ENCODE measurements at regions not wholly inside any gene's neighbourhood (a gene's known extent, or its start where the extent isn't known, plus 50 kb on each side); places are given as distances from the start of the nearest gene placed in this dataset.

DNA sequence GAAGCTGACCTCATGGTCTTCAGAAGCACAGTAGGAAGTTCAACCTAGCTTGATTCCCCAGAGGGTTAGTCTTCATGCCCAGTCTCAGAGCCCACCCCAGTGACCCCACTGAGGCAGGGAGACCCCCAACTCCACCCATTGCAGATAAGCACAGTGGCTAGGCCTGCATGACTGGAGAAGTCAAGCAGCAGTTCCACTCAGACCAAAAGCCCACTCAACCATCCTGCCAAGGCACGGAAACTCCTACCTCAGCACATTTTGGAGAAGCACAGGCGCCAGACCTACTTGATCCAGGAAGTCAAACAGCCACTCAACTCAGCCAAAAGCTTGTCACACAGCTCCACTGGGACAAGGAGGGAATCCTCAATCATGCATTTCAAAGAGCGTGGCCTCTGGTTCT, 78.4 kb upstream of the HTR1E start:
- TF ChIP-seq SMC3 (IDR thresholded peaks at IDR 0.05; ENCODE audit: low read length) (no peak), U2AF1 (optimal IDR thresholded peaks at IDR 0.05; ENCODE audit: low read depth, low read length) (no peak), REXO4 (CRISPR knock-in tag; IDR thresholded peaks at IDR 0.05; ENCODE audit: borderline replicate concordance) (no peak), SETDB1 (CRISPR knock-in tag; IDR thresholded peaks at IDR 0.05; ENCODE audit: borderline replicate concordance) (no peak), ESRRA (CRISPR knock-in tag; IDR thresholded peaks at IDR 0.05; ENCODE audit: low read depth) (no peak), SRY (CRISPR knock-in tag; IDR thresholded peaks at IDR 0.05) (no peak), TOE1 (CRISPR knock-in tag; IDR thresholded peaks at IDR 0.05) (no peak), HIVEP1 (CRISPR knock-in tag; IDR thresholded peaks at IDR 0.05) (no peak), ZFP41 (CRISPR knock-in tag; IDR thresholded peaks at IDR 0.05; ENCODE audit: borderline replicate concordance) (no peak)
- TF ChIP-seq, protein P1, sequence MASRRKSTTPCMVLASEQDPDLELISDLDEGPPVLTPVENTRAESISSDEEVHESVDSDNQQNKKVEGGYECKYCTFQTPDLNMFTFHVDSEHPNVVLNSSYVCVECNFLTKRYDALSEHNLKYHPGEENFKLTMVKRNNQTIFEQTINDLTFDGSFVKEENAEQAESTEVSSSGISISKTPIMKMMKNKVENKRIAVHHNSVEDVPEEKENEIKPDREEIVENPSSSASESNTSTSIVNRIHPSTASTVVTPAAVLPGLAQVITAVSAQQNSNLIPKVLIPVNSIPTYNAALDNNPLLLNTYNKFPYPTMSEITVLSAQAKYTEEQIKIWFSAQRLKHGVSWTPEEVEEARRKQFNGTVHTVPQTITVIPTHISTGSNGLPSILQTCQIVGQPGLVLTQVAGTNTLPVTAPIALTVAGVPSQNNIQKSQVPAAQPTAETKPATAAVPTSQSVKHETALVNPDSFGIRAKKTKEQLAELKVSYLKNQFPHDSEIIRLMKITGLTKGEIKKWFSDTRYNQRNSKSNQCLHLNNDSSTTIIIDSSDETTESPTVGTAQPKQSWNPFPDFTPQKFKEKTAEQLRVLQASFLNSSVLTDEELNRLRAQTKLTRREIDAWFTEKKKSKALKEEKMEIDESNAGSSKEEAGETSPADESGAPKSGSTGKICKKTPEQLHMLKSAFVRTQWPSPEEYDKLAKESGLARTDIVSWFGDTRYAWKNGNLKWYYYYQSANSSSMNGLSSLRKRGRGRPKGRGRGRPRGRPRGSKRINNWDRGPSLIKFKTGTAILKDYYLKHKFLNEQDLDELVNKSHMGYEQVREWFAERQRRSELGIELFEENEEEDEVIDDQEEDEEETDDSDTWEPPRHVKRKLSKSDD (CRISPR knock-in tag; IDR thresholded peaks at IDR 0.05; ENCODE audit: low read depth): no peak
- TF ChIP-seq, protein P2, sequence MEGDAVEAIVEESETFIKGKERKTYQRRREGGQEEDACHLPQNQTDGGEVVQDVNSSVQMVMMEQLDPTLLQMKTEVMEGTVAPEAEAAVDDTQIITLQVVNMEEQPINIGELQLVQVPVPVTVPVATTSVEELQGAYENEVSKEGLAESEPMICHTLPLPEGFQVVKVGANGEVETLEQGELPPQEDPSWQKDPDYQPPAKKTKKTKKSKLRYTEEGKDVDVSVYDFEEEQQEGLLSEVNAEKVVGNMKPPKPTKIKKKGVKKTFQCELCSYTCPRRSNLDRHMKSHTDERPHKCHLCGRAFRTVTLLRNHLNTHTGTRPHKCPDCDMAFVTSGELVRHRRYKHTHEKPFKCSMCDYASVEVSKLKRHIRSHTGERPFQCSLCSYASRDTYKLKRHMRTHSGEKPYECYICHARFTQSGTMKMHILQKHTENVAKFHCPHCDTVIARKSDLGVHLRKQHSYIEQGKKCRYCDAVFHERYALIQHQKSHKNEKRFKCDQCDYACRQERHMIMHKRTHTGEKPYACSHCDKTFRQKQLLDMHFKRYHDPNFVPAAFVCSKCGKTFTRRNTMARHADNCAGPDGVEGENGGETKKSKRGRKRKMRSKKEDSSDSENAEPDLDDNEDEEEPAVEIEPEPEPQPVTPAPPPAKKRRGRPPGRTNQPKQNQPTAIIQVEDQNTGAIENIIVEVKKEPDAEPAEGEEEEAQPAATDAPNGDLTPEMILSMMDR (CRISPR knock-in tag; IDR thresholded peaks at IDR 0.05): no peak
- TF ChIP-seq, protein P3, sequence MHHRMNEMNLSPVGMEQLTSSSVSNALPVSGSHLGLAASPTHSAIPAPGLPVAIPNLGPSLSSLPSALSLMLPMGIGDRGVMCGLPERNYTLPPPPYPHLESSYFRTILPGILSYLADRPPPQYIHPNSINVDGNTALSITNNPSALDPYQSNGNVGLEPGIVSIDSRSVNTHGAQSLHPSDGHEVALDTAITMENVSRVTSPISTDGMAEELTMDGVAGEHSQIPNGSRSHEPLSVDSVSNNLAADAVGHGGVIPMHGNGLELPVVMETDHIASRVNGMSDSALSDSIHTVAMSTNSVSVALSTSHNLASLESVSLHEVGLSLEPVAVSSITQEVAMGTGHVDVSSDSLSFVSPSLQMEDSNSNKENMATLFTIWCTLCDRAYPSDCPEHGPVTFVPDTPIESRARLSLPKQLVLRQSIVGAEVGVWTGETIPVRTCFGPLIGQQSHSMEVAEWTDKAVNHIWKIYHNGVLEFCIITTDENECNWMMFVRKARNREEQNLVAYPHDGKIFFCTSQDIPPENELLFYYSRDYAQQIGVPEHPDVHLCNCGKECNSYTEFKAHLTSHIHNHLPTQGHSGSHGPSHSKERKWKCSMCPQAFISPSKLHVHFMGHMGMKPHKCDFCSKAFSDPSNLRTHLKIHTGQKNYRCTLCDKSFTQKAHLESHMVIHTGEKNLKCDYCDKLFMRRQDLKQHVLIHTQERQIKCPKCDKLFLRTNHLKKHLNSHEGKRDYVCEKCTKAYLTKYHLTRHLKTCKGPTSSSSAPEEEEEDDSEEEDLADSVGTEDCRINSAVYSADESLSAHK (CRISPR knock-in tag; IDR thresholded peaks at IDR 0.05; ENCODE audit: borderline replicate concordance): no peak
